G401 (cell line): ENCODE measurements at regions not wholly inside any gene's neighbourhood (a gene's known extent, or its start where the extent isn't known, plus 50 kb on each side); places are given as distances from the start of the nearest gene placed in this dataset.

Experiments
- DNase-seq: peaks from one replicate; pipeline ENCODE4 v3.0.0-alpha.2; 2015; ENCODE audit warnings: low spot score
- in situ Hi-C: cut with HindIII; loops from 2 replicates; pipeline ENCODE4 v1.10.0; 2016; ENCODE audit warnings: low sequenced_read_pairs, mixed read lengths

DNA sequence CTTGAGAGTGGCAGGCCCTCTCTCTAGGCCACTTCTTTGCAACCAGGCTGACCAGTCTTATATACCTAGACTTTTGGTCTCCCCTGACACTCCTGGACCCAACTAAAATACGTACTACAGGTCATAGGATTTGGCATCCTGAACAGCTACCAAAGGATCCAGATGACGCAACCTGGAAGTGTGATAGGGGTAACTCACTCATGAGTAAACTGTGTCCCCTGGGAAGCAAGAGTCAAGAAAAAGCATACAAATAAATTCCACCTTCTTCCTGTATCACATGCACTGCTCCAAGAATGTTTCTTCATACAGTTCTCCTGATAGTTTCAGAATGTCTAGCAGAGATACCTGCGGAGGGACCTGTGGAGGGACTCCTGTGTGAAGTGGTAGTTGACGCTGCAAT lies 172.3 kb downstream of the MDFIC start:
- DNase-seq, result no peak
- in situ Hi-C loops, result no loop called here

DNA sequence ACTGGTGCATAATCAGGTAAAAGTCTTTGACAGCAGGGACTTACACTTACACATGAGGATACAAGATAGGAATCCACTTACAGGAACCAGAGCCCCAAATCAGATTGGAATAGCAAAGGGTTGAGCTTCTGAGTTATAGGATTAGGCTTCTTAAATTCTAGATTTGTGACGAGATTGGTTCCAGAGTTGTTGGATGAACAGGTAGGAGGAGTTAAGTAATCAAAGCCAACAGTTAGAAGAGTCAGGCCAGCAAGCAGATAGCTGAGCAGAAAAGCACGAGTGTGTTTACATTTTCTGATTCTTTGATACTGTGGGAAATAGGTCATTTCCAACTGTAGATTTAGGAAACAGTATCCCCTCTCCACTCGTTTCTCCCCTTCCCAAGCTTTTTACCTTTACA lies 167.0 kb downstream of the MDFIC start:
- no peak for DNase-seq
- in situ Hi-C loops, result no loop called here

DNA sequence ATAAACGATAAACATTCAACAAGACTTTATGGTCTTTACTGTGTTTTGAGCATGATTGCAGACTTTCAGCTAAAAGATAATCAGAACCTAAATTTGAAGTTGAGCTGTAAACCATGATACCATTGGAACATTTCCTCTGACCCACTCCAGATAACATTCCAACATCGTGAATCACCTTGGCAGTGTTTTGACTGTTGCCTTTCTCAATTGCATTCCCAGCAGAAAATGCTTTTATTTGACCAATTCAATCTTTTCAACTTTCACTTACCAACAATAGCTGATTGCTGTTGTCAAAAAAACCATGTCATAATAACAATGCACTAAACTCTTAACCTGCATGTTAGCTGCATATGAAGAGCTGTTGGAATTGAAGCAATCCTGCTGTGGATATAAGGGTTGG lies 165.5 kb downstream of the MDFIC start:
- in situ Hi-C loops, result no loop called here
- DNase-seq, result no peak

DNA sequence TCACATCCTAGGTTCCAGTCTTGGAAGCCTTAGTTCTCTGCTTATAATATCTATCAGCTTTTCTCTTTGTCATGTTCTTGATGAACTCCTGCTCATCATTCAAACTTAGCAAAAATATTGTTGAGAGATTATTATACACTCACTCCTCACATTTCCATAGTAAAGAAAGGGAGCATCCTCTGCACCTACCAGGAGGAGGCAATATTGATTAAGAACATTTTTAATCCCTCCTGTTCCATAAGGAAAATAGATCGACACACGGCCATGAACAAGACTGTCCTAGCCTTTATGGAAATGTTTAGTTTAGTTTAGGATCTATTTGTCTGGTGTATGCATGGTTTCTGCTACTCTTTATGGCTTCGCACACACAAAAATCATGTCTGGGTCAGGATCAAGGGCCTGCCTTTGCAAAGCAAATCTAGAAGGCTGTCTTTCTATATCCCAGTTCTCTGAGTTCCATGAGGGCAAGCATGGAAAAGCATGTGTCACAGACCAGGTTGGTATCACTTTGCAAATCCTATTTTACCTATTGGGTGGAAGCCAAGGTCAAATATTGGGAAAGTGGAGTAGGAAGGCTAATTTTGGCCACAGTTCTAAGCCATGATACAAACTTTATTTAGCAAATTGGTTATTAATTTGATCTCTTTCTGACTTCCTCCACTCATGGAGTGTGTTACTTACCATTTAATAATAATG lies 164.4 kb downstream of the MDFIC start:
- in situ Hi-C loops, result no loop called here
- DNase-seq, result no peak

DNA sequence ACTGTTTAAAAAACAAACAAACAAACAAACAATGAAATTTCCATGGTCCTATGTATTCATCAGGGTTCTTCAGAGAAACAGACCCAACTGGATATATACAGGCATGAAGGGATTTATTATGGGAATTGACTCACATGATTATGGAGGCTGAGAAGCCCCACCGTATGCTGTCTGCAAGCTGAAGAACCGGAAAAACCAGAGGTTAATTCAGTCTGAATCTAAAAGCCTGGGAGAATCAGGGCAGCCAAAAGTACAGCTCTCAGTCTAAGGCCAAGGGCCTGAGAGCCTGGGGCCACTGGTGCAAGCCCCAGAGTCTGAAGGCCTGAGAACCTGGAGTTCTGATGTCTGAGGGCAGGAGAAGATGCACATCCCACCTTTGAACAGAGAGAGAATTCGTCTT lies 163.5 kb downstream of the MDFIC start:
- in situ Hi-C loops, result no loop called here
- no peak for DNase-seq

DNA sequence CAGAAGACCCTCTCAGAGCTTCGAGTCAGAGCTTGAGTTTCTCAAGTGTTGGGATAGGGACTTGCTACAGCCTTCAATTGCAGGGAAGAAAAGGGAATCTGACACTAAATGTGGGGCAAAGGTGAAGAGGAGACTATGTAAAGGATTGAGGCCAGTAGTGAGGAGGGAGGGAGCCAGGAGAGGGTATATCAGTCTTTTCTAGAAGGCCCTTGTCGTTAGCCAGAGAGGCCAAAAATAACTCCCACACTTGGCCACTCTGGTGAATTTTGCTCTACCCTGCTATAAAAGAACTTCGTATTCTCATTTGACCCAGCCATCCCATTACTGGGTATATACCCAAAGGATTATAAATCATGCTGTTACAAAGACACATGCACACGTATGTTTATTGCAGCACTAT lies 162.0 kb downstream of the MDFIC start:
- in situ Hi-C loops, result no loop called here
- DNase-seq, result no peak

DNA sequence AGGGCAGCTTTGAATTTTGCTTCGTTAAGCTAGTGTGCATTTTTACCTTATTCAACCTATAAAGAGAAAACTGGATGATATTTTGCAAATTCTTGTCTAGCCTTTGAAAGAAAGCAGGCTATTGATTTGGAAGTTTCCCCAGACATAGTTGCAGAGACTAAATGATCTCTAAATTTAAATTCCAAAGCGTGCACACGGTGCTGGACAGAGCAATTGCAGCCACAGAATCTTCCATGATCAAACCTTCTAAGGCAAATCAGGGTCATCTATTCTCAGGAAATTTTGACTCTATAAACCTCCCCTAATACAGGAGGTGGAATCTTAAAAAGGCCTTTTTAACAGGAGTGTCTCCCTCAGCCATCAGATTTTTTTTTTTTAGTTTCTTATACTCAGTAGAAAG lies 159.9 kb downstream of the MDFIC start:
- DNase-seq, result no peak
- in situ Hi-C loops, result no loop called here

DNA sequence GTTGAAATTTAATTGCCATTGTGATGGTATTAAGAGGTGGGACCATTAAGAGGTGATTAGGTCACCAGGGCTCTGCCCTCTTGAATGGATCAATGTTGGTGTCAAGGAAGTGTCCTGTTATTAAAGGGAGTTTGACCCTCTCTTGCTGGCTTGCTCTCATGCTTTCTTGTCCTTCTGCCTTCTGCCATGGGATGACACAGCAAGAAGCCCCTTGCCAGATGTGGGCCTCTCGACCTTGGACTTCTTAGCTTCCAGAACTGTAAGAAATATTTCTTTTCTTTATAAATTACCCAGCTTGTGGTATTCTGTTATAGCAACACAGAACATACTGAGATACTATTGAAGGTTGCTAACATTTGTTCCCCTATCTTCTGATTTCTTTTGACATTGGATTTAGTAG lies 157.0 kb downstream of the MDFIC start:
- DNase-seq, result no peak
- in situ Hi-C loops, result no loop called here

DNA sequence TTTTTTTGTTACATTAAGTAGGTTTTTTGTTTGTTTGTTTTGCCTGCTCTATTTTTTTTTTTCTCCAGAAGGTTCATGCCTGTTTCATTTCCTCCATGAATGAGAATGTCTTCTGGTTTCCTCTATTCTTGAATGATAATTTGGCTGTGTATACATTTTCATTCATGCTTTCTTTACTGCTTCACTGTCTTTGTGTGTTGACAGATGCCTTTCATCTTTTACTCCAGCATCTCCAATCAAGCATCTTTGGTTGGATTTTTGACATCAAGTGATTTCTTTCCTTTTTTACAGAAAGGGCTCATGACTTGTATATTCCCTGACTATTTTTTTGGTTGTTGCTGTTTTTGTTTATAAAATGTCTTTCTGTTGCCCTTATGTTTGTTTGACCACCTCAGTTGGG lies 156.5 kb downstream of the MDFIC start:
- in situ Hi-C loops, result no loop called here
- no peak for DNase-seq

DNA sequence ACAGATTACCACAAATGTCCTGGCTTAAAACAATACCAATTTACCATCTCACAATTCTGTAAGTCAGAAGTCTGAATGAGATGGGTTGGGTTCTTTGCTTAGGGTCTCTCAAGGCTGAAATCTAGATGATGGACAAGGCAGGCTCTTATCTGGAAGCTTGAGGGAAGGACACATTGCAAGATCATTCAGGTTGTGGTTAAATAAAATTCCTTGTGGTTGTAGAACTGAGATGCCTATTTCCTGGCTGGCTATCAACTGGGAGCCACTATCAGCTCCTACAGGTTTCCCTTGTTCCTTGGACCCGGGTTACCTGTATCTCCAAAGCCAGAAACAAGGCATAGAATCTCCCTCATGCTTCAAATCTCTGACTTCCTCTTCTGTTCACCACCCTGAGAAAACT lies 148.4 kb downstream of the MDFIC start:
- in situ Hi-C loops, result no loop called here
- no peak for DNase-seq
